Suprapubic skin (tissue), 4 donors: ENCODE measurements at regions not wholly inside any gene's neighbourhood (a gene's known extent, or its start where the extent isn't known, plus 50 kb on each side); places are given as distances from the start of the nearest gene placed in this dataset.

Experiments used
- DNase-seq, 2 donors: peaks; one replicate each; pipeline ENCODE4 v3.0.0-alpha.2; 2019; ENCODE audit warnings: low spot score in 2 of 2
- H3K27ac ChIP-seq: fragments of 200-600 bp; sonication (generic); one replicate; pipeline ENCODE4 v1.5.1; 2019
- H3K27me3 ChIP-seq: fragments of 200-600 bp; sonication (generic); one replicate; pipeline ENCODE4 v1.5.1; 2019
- H3K36me3 ChIP-seq: fragments of 200-600 bp; sonication (generic); one replicate; pipeline ENCODE4 v1.5.1; 2019
- H3K4me1 ChIP-seq: fragments of 200-600 bp; sonication (generic); one replicate; pipeline ENCODE4 v1.5.1; 2019
- H3K4me3 ChIP-seq: fragments of 200-600 bp; sonication (generic); one replicate; pipeline ENCODE4 v1.5.1; 2019; ENCODE audit warnings: mild to moderate bottlenecking
- H3K9me3 ChIP-seq: fragments of 200-600 bp; sonication (generic); one replicate; pipeline ENCODE4 v1.5.1; 2019
- CTCF ChIP-seq, 2 donors: fragments of 200-600 bp in 1 of 2; fragments of 450-650 bp in 1 of 2; sonication (generic) in 1 of 2; IDR thresholded peaks; one replicate each; pipeline ENCODE4 v1.5.1; 2016 to 2019; ENCODE audit warnings: antibody characterized with exemption in 2 of 2, mild to moderate bottlenecking in 1 of 2, moderate library complexity in 1 of 2
- EP300 ChIP-seq: sonication (generic); formaldehyde crosslinking; IDR thresholded peaks from one replicate; pipeline ENCODE4 v1.6.1; 2017; ENCODE audit warnings: antibody characterized with exemption
- POLR2A ChIP-seq, 2 donors: fragments of 450-650 bp; IDR thresholded peaks; one replicate each; pipeline ENCODE4 v1.6.1; 2017; ENCODE audit warnings: antibody characterized with exemption in 2 of 2, mild to moderate bottlenecking in 2 of 2, moderate library complexity in 2 of 2
- POLR2AphosphoS5 ChIP-seq, 3 donors: sonication (generic); formaldehyde crosslinking; IDR thresholded peaks; one replicate each; pipeline ENCODE4 v1.6.1; 2017; ENCODE audit warnings: antibody characterized with exemption in 3 of 3
- WGBS: methylation state at CpG from one replicate; pipeline ENCODE4 v1.1.5; 2018; 5-methylcytosine and 5-hydroxymethylcytosine counted together

- Histone ChIP-seq H3K9me3 (no peaks in the 10 kb centered on the region), H3K4me1 (no peaks in the 10 kb centered on the region), H3K27me3 (no peaks in the 10 kb centered on the region), H3K27ac (no peak overlapping the region), H3K4me3 (no peak overlapping the region), H3K36me3 (no peaks in the 10 kb centered on the region)
- no peak for TF ChIP-seq EP300
- no peak for TF ChIP-seq POLR2A (IDR thresholded peaks at IDR 0.05)
- 95% methylated on average over 1 of the region's 1 CpG for WGBS
- no peak for DNase-seq
These were observed 217.5 kb downstream of the DRD1 start for GRCh38 chr5:175226506-175226905.

GRCh38 chr5:175223291-175223690 lies 220.7 kb downstream of the DRD1 start:
- Histone ChIP-seq H3K36me3 (no peaks in the 10 kb centered on the region), H3K27me3 (no peaks in the 10 kb centered on the region), H3K4me3 (no peak overlapping the region), H3K27ac (no peak overlapping the region), H3K9me3 (no peaks in the 10 kb centered on the region), H3K4me1 (no peaks in the 10 kb centered on the region)
- no peak for TF ChIP-seq CTCF (IDR thresholded peaks at IDR 0.05)
- no peak for TF ChIP-seq EP300
- TF ChIP-seq POLR2AphosphoS5 (IDR thresholded peaks at IDR 0.05): no peak
- TF ChIP-seq POLR2A (IDR thresholded peaks at IDR 0.05): no peak
- WGBS: 45% methylated on average over 7 of the region's 7 CpGs
- DNase-seq: no peak

- H3K27ac ChIP-seq: no peak overlapping the region
- no peaks in the 10 kb centered on the region for H3K27me3 ChIP-seq
- TF ChIP-seq CTCF (IDR thresholded peaks at IDR 0.05) (no peak), POLR2A (IDR thresholded peaks at IDR 0.05) (no peak), EP300 (no peak), POLR2AphosphoS5 (IDR thresholded peaks at IDR 0.05) (no peak)
- no peak overlapping the region for H3K4me3 ChIP-seq
- 88% methylated on average over 2 of the region's 2 CpGs for WGBS
- no peaks in the 10 kb centered on the region for H3K9me3 ChIP-seq
- H3K4me1 ChIP-seq: no peaks in the 10 kb centered on the region
- H3K36me3 ChIP-seq: no peaks in the 10 kb centered on the region
- DNase-seq: no peak
These were observed 221.4 kb downstream of the DRD1 start for GRCh38 chr5:175222621-175223020.

GRCh38 chr5:175220549-175220948 lies 223.4 kb downstream of the DRD1 start:
- no peaks in the 10 kb centered on the region for H3K4me1 ChIP-seq
- H3K27me3 ChIP-seq: no peaks in the 10 kb centered on the region
- no peak for DNase-seq
- TF ChIP-seq POLR2AphosphoS5 (IDR thresholded peaks at IDR 0.05) (no peak), CTCF (IDR thresholded peaks at IDR 0.05) (no peak), EP300 (no peak), POLR2A (IDR thresholded peaks at IDR 0.05) (no peak)
- no peak overlapping the region for H3K27ac ChIP-seq
- no peaks in the 10 kb centered on the region for H3K36me3 ChIP-seq
- H3K4me3 ChIP-seq: no peak overlapping the region
- 60% methylated on average over 1 of the region's 1 CpG for WGBS
- H3K9me3 ChIP-seq: no peaks in the 10 kb centered on the region

- H3K4me3 ChIP-seq: no peak overlapping the region
- no peaks in the 10 kb centered on the region for H3K27me3 ChIP-seq
- DNase-seq: no peak
- no peaks in the 10 kb centered on the region for H3K9me3 ChIP-seq
- no peaks in the 10 kb centered on the region for H3K36me3 ChIP-seq
- H3K4me1 ChIP-seq: no peaks in the 10 kb centered on the region
- TF ChIP-seq EP300 (no peak), POLR2AphosphoS5 (IDR thresholded peaks at IDR 0.05) (no peak), CTCF (IDR thresholded peaks at IDR 0.05) (no peak), POLR2A (IDR thresholded peaks at IDR 0.05) (no peak)
- H3K27ac ChIP-seq: no peak overlapping the region
- 15% methylated on average over 2 of the region's 2 CpGs for WGBS
These were observed 224.6 kb downstream of the DRD1 start for GRCh38 chr5:175219366-175219765.

- TF ChIP-seq CTCF (IDR thresholded peaks at IDR 0.05) (no peak), POLR2A (IDR thresholded peaks at IDR 0.05) (no peak), EP300 (no peak), POLR2AphosphoS5 (IDR thresholded peaks at IDR 0.05) (no peak)
- Histone ChIP-seq H3K4me1 (no peaks in the 10 kb centered on the region), H3K27me3 (no peaks in the 10 kb centered on the region), H3K36me3 (no peaks in the 10 kb centered on the region), H3K4me3 (no peak overlapping the region), H3K9me3 (no peaks in the 10 kb centered on the region), H3K27ac (no peak overlapping the region)
- 50% methylated on average over 6 of the region's 6 CpGs for WGBS
- no peak for DNase-seq
These were observed 227.0 kb downstream of the DRD1 start for GRCh38 chr5:175216991-175217390.
